Lower leg skin (tissue), 4 donors: ENCODE measurements at regions not wholly inside any gene's neighbourhood (a gene's known extent, or its start where the extent isn't known, plus 50 kb on each side); places are given as distances from the start of the nearest gene placed in this dataset.

ENCODE experiments used
- DNase-seq, 2 donors: peaks; one replicate each; pipeline ENCODE4 v3.0.0-alpha.2; 2019; ENCODE audit warnings: low spot score in 2 of 2
- H3K4me3 ChIP-seq: fragments of 200-600 bp; sonication (generic); 2 replicates; pipeline ENCODE4 v1.5.1; 2017; ENCODE audit warnings: mild to moderate bottlenecking, low read depth; ENCODE audit not compliant: poor library complexity, severe bottlenecking
- POLR2A ChIP-seq, 2 donors: fragments of 450-650 bp; IDR thresholded peaks; one replicate each; pipeline ENCODE4 v1.6.1; 2016 to 2017; ENCODE audit warnings: antibody characterized with exemption in 2 of 2, mild to moderate bottlenecking in 1 of 2, moderate library complexity in 1 of 2
- WGBS, 2 donors: methylation state at CpG; one replicate each; pipeline ENCODE4 v1.1.5; 2018; 5-methylcytosine and 5-hydroxymethylcytosine counted together
- intact Hi-C: fragments of 100-400 bp; cut with DNase I; formaldehyde crosslinking; loops from one replicate; pipeline ENCODE4 v1.15.0; 2023; ENCODE audit warnings: low total_unique reads
- TF ChIP-seq, protein P1 (sequence below), 3 donors: fragments of 450-650 bp; IDR thresholded peaks; one replicate each; pipeline ENCODE4 v1.5.1; 2016; ENCODE audit warnings: antibody characterized with exemption in 3 of 3, mild to moderate bottlenecking in 3 of 3, moderate library complexity in 2 of 3

DNA sequence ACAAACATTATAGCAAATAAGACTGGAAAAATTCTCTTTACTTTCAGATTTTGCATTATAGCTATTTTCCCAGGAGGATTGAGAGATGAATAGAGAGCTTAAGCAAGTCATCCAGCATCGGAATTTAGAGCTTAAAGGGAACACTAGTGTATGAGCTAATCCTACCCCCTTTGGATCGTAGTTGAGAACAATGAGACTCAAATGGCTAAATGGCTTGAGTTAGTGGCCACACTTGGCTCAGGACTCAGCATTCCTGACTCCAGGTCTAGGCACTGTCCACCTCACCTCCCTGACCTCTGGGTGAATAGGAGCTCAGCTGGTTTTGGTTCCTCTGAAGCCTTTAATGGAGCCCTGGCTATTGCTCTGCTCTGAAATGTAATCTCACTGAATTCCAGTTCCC lies 97.5 kb upstream of the CXCR4 start:
- intact Hi-C loops, result no loop called here
- 59 to 76% methylated on average over 2 of the region's 2 CpGs for WGBS, 2 donors
- TF ChIP-seq POLR2A (IDR thresholded peaks at IDR 0.05), result no peak
- TF ChIP-seq, protein P1, sequence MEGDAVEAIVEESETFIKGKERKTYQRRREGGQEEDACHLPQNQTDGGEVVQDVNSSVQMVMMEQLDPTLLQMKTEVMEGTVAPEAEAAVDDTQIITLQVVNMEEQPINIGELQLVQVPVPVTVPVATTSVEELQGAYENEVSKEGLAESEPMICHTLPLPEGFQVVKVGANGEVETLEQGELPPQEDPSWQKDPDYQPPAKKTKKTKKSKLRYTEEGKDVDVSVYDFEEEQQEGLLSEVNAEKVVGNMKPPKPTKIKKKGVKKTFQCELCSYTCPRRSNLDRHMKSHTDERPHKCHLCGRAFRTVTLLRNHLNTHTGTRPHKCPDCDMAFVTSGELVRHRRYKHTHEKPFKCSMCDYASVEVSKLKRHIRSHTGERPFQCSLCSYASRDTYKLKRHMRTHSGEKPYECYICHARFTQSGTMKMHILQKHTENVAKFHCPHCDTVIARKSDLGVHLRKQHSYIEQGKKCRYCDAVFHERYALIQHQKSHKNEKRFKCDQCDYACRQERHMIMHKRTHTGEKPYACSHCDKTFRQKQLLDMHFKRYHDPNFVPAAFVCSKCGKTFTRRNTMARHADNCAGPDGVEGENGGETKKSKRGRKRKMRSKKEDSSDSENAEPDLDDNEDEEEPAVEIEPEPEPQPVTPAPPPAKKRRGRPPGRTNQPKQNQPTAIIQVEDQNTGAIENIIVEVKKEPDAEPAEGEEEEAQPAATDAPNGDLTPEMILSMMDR (IDR thresholded peaks at IDR 0.05), result no peak
- no peak for DNase-seq
- no peak overlapping the region for H3K4me3 ChIP-seq

DNA sequence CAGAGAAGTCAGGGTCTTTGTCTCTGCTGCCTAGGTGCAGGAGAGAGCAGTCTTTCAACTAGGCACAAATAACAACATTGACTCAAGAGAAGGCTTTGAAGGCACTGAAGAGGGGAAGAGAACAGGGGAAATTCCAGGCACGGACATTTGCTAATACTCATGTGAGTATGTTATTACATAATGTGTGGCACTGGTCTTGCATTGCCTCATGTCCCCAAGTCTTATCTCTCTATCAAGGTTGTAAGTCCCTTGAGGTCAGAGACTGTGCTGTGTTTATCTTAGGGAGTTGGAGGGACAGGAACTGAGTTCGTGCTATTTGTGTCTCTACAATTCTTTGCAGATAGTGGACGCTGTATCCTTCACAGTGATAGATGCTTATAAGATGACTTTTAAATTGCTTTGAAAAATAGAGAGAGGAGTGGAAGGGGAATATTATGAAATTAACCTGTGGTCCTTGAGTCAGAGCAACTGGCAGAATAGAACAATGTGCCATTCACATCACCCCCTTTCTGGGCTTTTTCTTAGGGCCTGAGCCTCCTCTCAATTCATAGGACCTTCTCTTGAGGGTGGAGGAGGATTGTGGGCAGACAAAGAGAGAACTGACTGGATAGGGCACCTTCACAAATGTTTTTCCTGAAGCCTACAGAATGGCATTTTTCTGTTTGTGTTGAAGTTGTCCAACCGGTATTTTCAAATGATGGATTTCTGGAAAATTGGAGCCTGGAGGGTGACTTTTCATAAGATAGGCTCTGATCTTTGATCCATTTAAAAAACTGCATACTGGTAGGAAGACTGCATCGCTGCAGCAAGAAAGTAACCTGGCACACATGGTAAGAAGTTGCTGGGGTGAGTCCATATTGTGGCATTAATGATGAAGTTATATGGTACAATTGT lies 96.6 kb upstream of the CXCR4 start:
- no peak for DNase-seq
- no peak overlapping the region for H3K4me3 ChIP-seq
- TF ChIP-seq POLR2A (IDR thresholded peaks at IDR 0.05), result no peak
- 52 to 53% methylated on average over 5 of the region's 5 CpGs for WGBS, 2 donors
- intact Hi-C loops, result no loop called here

DNA sequence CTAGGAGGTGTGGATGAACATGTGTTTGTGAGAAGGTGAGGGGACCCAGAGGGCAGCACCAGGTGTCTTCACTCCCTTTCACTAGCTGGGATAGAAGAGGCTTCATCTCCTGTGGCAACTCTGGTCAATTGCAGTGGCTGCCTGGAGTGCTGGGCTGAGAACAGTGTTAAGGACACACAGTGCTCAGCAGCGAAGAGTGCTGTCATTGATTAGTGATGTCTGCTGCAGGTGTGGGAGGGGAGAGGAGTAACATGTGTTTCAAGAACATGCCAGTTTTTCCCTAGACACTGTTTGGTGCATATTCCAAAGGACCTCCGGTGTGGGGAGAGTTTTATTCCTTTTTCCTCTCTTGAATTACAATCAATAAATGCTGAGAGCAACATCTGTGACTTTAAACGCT lies 95.9 kb upstream of the CXCR4 start:
- intact Hi-C loops, result no loop called here
- no peak overlapping the region for H3K4me3 ChIP-seq
- no peak for TF ChIP-seq POLR2A (IDR thresholded peaks at IDR 0.05)
- TF ChIP-seq, protein P1 (IDR thresholded peaks at IDR 0.05), result no peak
- WGBS, 2 donors, result 61 to 77% methylated on average over 3 of the region's 3 CpGs
- no peak for DNase-seq

DNA sequence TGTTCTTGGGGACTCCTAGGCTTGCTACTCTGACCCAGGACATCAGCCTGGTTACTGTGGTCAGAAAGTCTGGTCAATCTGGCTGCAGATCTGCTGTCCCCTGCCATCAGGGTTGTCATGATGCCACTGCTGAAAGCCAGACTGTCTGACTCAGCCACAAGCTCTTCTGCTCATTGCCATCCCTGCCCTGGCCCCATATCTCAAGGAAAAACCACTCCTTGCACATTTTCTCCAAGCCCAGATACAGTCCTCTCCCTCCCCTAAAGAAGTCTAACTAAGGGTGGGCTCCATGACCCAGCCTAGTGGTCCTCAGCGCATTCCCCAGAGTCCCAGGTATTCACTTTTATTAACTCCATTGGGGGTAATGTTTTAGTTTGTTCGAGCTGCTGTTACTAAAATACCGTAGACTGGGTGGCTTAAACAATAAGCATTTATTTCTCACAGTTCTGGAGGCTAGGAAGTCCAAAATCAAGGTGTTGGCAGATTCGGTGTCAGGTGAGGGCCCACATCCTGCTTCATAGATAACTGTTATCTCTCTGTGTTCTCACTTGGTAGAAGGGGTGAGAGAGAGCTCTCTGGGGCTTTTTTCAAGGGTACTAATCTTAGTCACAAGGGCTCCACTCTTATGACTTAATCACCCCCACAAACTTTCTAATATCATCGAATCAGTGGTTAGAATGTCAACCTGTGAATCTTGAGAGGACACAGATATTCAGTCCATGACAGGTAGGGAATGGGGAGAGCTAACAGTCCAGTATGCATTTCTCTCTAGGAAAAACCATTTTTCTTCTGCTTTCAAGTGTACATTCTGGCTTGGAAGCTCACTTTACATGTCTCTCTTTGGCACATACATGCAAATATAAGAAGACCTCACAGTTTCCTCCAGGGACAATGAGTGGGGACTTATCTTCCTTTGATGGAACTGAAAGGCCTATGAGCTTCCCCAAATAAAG lies 94.8 kb upstream of the CXCR4 start:
- intact Hi-C loops, result no loop called here
- no peak overlapping the region for H3K4me3 ChIP-seq
- no peak for DNase-seq
- no peak for TF ChIP-seq POLR2A (IDR thresholded peaks at IDR 0.05)
- TF ChIP-seq, protein P1 (IDR thresholded peaks at IDR 0.05), result no peak
- 59 to 67% methylated on average over 5 of the region's 5 CpGs for WGBS, 2 donors

DNA sequence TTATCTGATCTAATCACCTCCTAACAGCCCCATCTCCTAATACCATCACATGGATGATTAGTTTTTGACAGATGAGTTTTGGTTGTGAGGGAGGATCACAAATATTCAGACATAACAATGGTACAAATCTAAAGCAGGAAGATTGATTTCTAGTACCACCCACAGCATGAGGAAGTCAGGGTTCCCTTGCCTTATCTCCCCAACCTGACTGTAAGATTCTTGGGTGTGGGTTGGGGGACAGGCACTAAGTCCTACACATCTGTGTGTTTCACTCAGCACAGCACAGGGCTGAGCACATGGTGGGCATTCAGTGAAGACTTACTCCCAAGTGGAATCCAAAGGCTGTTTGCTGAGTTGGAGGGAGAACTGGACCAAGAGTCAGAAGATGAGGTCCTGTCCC lies 93.8 kb upstream of the CXCR4 start:
- TF ChIP-seq POLR2A (IDR thresholded peaks at IDR 0.05), result no peak
- TF ChIP-seq, protein P1 (IDR thresholded peaks at IDR 0.05), result no peak
- no peak overlapping the region for H3K4me3 ChIP-seq
- DNase-seq, result no peak
- intact Hi-C loops, result no loop called here

DNA sequence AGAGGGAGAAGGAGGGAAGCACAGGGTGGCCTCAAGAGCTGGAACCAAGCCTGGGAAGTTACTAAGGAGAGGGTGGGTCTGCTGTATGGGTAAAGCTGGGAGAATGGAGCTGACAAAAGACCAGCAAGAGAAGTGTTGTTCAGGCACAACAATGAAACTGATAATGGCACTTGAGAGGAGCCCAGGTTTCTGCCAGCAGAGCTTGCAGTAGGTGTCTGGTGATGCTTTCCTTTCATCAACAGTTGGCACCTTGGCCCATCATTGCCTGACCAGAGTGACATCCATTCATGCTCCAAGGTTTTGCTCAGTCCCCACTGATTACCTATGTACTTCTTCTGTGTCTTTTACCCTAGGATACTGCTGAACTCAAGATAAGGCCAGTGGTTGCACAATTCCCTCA lies 92.9 kb upstream of the CXCR4 start:
- H3K4me3 ChIP-seq, result no peak overlapping the region
- intact Hi-C loops, result no loop called here
- no peak for DNase-seq
- TF ChIP-seq, protein P1 (IDR thresholded peaks at IDR 0.05), result no peak
- TF ChIP-seq POLR2A (IDR thresholded peaks at IDR 0.05), result no peak
